GM21786 (cell line): ENCODE measurements at regions not wholly inside any gene's neighbourhood (a gene's known extent, or its start where the extent isn't known, plus 50 kb on each side); places are given as distances from the start of the nearest gene placed in this dataset.

ENCODE experiments used
- ATAC-seq: cut with Tn5 transposase; IDR thresholded peaks from one replicate; pipeline ENCODE4 v1.9.1; 2021; ENCODE audit not compliant: unreplicated experiment

GRCh38 chr3:103048068-103048722 lies 613.4 kb downstream of the ZPLD1 start:
- peak; percentile 77 for ATAC-seq

GRCh38 chr3:103052236-103052830 lies 617.5 kb downstream of the ZPLD1 start:
- no peak for ATAC-seq

- no peak for ATAC-seq
Measured at GRCh38 chr3:103055021-103055520, 620.3 kb downstream of the ZPLD1 start.

- peak; percentile 44 for ATAC-seq
Measured at GRCh38 chr3:103056542-103056941, 621.7 kb downstream of the ZPLD1 start.

GRCh38 chr3:103057003-103057402 lies 622.2 kb downstream of the ZPLD1 start:
- no peak for ATAC-seq

- ATAC-seq, result no peak
Measured at GRCh38 chr3:103057487-103057886, 622.7 kb downstream of the ZPLD1 start.

GRCh38 chr3:103059432-103059831 lies 624.6 kb downstream of the ZPLD1 start:
- ATAC-seq, result no peak

- ATAC-seq, result no peak
Measured at GRCh38 chr3:103060242-103060641, 625.4 kb downstream of the ZPLD1 start.

GRCh38 chr3:103067963-103068362 lies 633.1 kb downstream of the ZPLD1 start:
- ATAC-seq, result no peak

GRCh38 chr3:103075282-103075681 lies 640.5 kb downstream of the ZPLD1 start:
- no peak for ATAC-seq

- ATAC-seq, result no peak
Measured at GRCh38 chr3:103077910-103078309, 643.1 kb downstream of the ZPLD1 start.

GRCh38 chr3:103082501-103082900 lies 647.7 kb downstream of the ZPLD1 start:
- no peak for ATAC-seq

GRCh38 chr3:103083848-103084631 lies 649.2 kb downstream of the ZPLD1 start:
- no peak for ATAC-seq

GRCh38 chr3:103085465-103085864 lies 650.6 kb downstream of the ZPLD1 start:
- ATAC-seq, result peak; percentile 72

- ATAC-seq, result no peak
Measured at GRCh38 chr3:103089758-103090157, 654.9 kb downstream of the ZPLD1 start.

GRCh38 chr3:103105206-103105605 lies 670.4 kb downstream of the ZPLD1 start:
- ATAC-seq, result no peak

- ATAC-seq, result no peak
Measured at GRCh38 chr3:103112273-103112672, 677.5 kb downstream of the ZPLD1 start.

GRCh38 chr3:103126115-103126514 lies 691.3 kb downstream of the ZPLD1 start:
- ATAC-seq, result peak; percentile 31

GRCh38 chr3:103127098-103127630 lies 692.3 kb downstream of the ZPLD1 start:
- ATAC-seq, result no peak

GRCh38 chr3:103127737-103128136 lies 692.9 kb downstream of the ZPLD1 start:
- ATAC-seq, result peak; percentile 79

GRCh38 chr3:103134023-103134724 lies 699.4 kb downstream of the ZPLD1 start:
- peak; percentile 85 for ATAC-seq
